22Rv1 (cell line): ENCODE measurements at regions not wholly inside any gene's neighbourhood (a gene's known extent, or its start where the extent isn't known, plus 50 kb on each side); places are given as distances from the start of the nearest gene placed in this dataset.

Experiments used
- CTCF ChIP-seq: fragments of 450-650 bp; IDR thresholded peaks from 2 replicates; pipeline ENCODE4 v1.5.1; 2017; ENCODE audit warnings: mild to moderate bottlenecking
- ZFX ChIP-seq: fragments of 450-650 bp; IDR thresholded peaks from 2 replicates; pipeline ENCODE4 v1.6.1; 2017; ENCODE audit warnings: antibody characterized with exemption, borderline replicate concordance

- TF ChIP-seq CTCF (no peak), ZFX (no peak)
Measured at GRCh38 chr1:218568962-218569550, 223.9 kb downstream of the TGFB2 start.
